CD14-positive monocyte (primary cell): ENCODE measurements at regions not wholly inside any gene's neighbourhood (a gene's known extent, or its start where the extent isn't known, plus 50 kb on each side); places are given as distances from the start of the nearest gene placed in this dataset.

Source experiments
- DNase-seq, 3 donors: peaks; one replicate each; pipeline ENCODE4 v3.0.0-alpha.2; 2011 to 2022
- H2AFZ ChIP-seq: 2 replicates; pipeline ENCODE4 v1.6.0; 2012; ENCODE audit warnings: mild to moderate bottlenecking, low read depth, low read length, inconsistent platforms; ENCODE audit not compliant: insufficient read depth, poor library complexity, severe bottlenecking
- H3K27ac ChIP-seq, 2 donors: 1 replicate in 1 of 2; 2 replicates in 1 of 2; pipeline ENCODE4 v1.5.1; 2012 to 2013; ENCODE audit warnings: low read length in 2 of 2, control low read depth in 1 of 2, inconsistent platforms in 1 of 2, low read depth in 1 of 2, mild to moderate bottlenecking in 1 of 2
- H3K27me3 ChIP-seq, 2 donors: one replicate each; pipeline versions ENCODE4 v1.6.0 to v1.6.1; 2011 to 2013; ENCODE audit warnings: low read length in 2 of 2; ENCODE audit not compliant: control insufficient read depth in 2 of 2, insufficient read depth in 2 of 2
- H3K36me3 ChIP-seq, 2 donors: replicated peaks in 1 of 2; 1 replicate in 1 of 2; 2 replicates in 1 of 2; pipeline versions ENCODE4 v1.5.1 to v1.6.1; 2012 to 2013; ENCODE audit warnings: low read length in 2 of 2, control low read depth in 1 of 2, inconsistent platforms in 1 of 2, mild to moderate bottlenecking in 1 of 2; ENCODE audit not compliant: insufficient read depth in 2 of 2, control insufficient read depth in 1 of 2
- H3K4me1 ChIP-seq, 2 donors: 1 replicate in 1 of 2; 2 replicates in 1 of 2; pipeline versions ENCODE4 v1.5.1 to v1.6.1; 2012 to 2013; ENCODE audit warnings: low read length in 2 of 2, control low read depth in 1 of 2, inconsistent platforms in 1 of 2, mild to moderate bottlenecking in 1 of 2, moderate library complexity in 1 of 2; ENCODE audit not compliant: insufficient read depth in 2 of 2, control insufficient read depth in 1 of 2
- H3K4me2 ChIP-seq: replicated peaks from 2 replicates; pipeline ENCODE3; 2012; ENCODE audit warnings: low read length, moderate library complexity, mild to moderate bottlenecking; ENCODE audit not compliant: poor library complexity, severe bottlenecking; ENCODE audit errors: extremely low read depth
- H3K4me3 ChIP-seq, 3 experiments: fragments of 200-600 bp in 1 of 3; sonication (generic) in 1 of 3; replicated peaks in 1 of 3; 1 replicate in 2 of 3; 2 replicates in 1 of 3; pipeline ENCODE4 v1.5.1; 2011 to 2013; ENCODE audit warnings: low read length in 3 of 3, mild to moderate bottlenecking in 3 of 3, control low read depth in 2 of 3, low read depth in 2 of 3, inconsistent platforms in 1 of 3, moderate library complexity in 1 of 3
- H3K79me2 ChIP-seq: 2 replicates; pipeline ENCODE4 v1.6.0; 2012; ENCODE audit warnings: mild to moderate bottlenecking, control low read depth, inconsistent platforms, low read length, moderate library complexity; ENCODE audit not compliant: insufficient read depth
- H3K9ac ChIP-seq: 2 replicates; pipeline ENCODE4 v1.6.0; 2017; ENCODE audit warnings: low read length, mild to moderate bottlenecking; ENCODE audit not compliant: insufficient read depth, poor library complexity, severe bottlenecking
- H3K9me3 ChIP-seq, 2 donors: replicated peaks in 1 of 2; 1 replicate in 1 of 2; 2 replicates in 1 of 2; pipeline versions ENCODE4 v1.5.1 to v1.6.1; 2012 to 2013; ENCODE audit warnings: low read length in 2 of 2, control low read depth in 1 of 2; ENCODE audit not compliant: control insufficient read depth in 1 of 2, insufficient read depth in 1 of 2
- H4K20me1 ChIP-seq: 2 replicates; pipeline ENCODE4 v1.6.0; 2012; ENCODE audit warnings: mild to moderate bottlenecking, low read length, control low read depth, moderate library complexity; ENCODE audit not compliant: insufficient read depth
- H3K27ac Mint-ChIP-seq, 7 donors: one replicate each; pipeline ENCODE4 v1.8.0; 2020; ENCODE audit warnings: mild to moderate bottlenecking in 7 of 7, mixed read lengths in 7 of 7, moderate library complexity in 6 of 7, inconsistent platforms in 2 of 7
- H3K27me3 Mint-ChIP-seq, 3 donors: one replicate each; pipeline ENCODE4 v1.8.0; 2021 to 2022; ENCODE audit warnings: low read depth in 3 of 3, mild to moderate bottlenecking in 3 of 3, mixed read lengths in 3 of 3, moderate library complexity in 3 of 3, inconsistent platforms in 1 of 3
- H3K36me3 Mint-ChIP-seq, 2 donors: one replicate each; pipeline ENCODE4 v1.8.0; 2020; ENCODE audit warnings: mixed read lengths in 2 of 2, inconsistent platforms in 1 of 2, mild to moderate bottlenecking in 1 of 2
- H3K4me1 Mint-ChIP-seq: one replicate; pipeline ENCODE4 v1.8.0; 2020; ENCODE audit warnings: mild to moderate bottlenecking, mixed read lengths
- H3K4me3 Mint-ChIP-seq, 2 donors: one replicate each; pipeline ENCODE4 v1.8.0; 2020; ENCODE audit warnings: mild to moderate bottlenecking in 2 of 2, mixed read lengths in 2 of 2, moderate library complexity in 1 of 2
- H3K9me3 Mint-ChIP-seq, 7 donors: one replicate each; pipeline ENCODE4 v1.8.0; 2020 to 2022; ENCODE audit warnings: mixed read lengths in 7 of 7, mild to moderate bottlenecking in 6 of 7, moderate library complexity in 6 of 7, inconsistent platforms in 2 of 7
- WGBS: methylation state at CpG from one replicate; pipeline ENCODE4 v1.1.5; 2013; ENCODE audit warnings: missing lambda C conversion rate; ENCODE audit not compliant: insufficient coverage; 5-methylcytosine and 5-hydroxymethylcytosine counted together
- intact Hi-C, 2 donors: fragments of 100-400 bp; cut with micrococcal nuclease; formaldehyde crosslinking; loops; one replicate each; pipeline versions ENCODE4 v1.15.0 to v1.15.1; 2023
- TF ChIP-seq, protein P1 (sequence below): fragments of 200-600 bp; IDR thresholded peaks from one replicate; pipeline ENCODE4 v1.8.0; 2022; ENCODE audit warnings: antibody characterized with exemption, mild to moderate bottlenecking

DNA sequence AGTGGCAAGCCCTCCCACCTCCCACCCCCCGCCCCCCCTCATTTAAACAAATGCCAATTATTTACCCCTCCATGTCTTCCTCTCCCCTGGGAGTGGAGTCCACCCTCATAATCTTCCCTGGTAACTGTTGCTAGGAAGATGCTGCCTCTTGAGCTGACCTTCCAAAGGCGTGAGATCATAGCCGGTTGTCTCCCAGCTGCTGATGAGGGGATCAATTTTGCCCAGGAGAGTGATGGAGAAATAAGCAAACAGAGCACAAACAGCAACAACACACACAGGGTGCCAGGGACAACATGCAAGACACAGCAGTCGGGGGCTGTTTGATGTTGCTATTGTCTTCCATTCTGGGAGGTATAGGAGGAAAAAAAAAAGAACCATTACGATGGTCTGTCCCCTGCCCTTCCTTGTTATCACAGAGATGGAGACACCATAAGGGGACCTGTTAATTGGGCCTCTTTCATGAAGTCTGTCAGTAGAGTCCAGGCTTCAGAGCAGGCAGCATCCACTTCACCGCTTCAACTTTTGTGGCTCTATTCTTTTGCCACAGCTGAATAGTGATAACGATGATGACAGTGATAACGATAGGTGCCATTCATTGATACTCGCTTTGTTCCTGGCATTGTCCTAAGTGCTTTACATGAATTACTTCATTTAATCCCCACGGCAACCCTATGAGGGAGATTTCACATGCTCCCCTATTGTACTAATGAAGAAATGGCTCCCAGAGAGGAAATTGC, 76.9 kb upstream of the RGMA start:
- Mint-ChIP-seq H3K9me3 (peaks cover 0 to 4% (median 0%) of the 10 kb centered on the region in 7 donors), H3K27me3 (peaks cover 10 to 26% (median 14%) of the 10 kb centered on the region in 3 donors), H3K36me3 (no peaks in the 10 kb centered on the region), H3K4me1 (no peaks in the 10 kb centered on the region), H3K27ac (no peak overlapping the region), H3K4me3 (no peak overlapping the region)
- no peak for DNase-seq
- H3K79me2 ChIP-seq: no peaks in the 10 kb centered on the region
- no peaks in the 10 kb centered on the region for H4K20me1 ChIP-seq
- H3K27ac ChIP-seq: no peak overlapping the region
- no peaks in the 10 kb centered on the region for H3K27me3 ChIP-seq
- no CpG with 5 or more reads among the region's 10 CpGs for WGBS
- TF ChIP-seq, protein P1, sequence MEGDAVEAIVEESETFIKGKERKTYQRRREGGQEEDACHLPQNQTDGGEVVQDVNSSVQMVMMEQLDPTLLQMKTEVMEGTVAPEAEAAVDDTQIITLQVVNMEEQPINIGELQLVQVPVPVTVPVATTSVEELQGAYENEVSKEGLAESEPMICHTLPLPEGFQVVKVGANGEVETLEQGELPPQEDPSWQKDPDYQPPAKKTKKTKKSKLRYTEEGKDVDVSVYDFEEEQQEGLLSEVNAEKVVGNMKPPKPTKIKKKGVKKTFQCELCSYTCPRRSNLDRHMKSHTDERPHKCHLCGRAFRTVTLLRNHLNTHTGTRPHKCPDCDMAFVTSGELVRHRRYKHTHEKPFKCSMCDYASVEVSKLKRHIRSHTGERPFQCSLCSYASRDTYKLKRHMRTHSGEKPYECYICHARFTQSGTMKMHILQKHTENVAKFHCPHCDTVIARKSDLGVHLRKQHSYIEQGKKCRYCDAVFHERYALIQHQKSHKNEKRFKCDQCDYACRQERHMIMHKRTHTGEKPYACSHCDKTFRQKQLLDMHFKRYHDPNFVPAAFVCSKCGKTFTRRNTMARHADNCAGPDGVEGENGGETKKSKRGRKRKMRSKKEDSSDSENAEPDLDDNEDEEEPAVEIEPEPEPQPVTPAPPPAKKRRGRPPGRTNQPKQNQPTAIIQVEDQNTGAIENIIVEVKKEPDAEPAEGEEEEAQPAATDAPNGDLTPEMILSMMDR: no peak
- intact Hi-C loops: no loop called here
- H3K36me3 ChIP-seq: no peaks in the 10 kb centered on the region
- no peak overlapping the region for H3K4me2 ChIP-seq
- no peak overlapping the region for H3K4me3 ChIP-seq
- H3K4me1 ChIP-seq: no peaks in the 10 kb centered on the region
- no peak overlapping the region for H3K9ac ChIP-seq
- H2AFZ ChIP-seq: no peak overlapping the region
- no peaks in the 10 kb centered on the region for H3K9me3 ChIP-seq

DNA sequence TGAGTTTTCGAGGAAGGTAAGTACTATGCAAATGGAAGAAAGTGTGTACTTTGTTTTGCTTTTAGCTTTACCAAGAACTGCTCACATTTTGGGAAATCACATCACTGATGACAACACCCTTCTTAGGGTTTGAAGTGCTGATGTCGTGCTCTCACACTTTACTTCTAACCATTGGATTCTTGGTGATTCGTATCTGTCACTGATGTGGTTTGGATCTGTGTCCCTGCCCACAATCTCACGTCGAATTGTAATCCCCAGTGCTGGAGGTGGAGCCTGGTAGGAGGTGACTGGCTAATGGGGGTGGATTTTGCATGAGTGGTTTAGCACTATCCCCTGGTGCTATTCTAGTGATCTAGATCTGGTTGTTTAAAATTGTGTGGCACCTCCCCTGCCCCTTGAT, 75.4 kb upstream of the RGMA start:
- Mint-ChIP-seq H3K27me3 (peaks cover 10 to 17% (median 14%) of the 10 kb centered on the region in 3 donors), H3K36me3 (no peaks in the 10 kb centered on the region), H3K4me3 (no peak overlapping the region), H3K9me3 (peaks cover 0 to 4% (median 0%) of the 10 kb centered on the region in 7 donors), H3K27ac (peak overlapping the region in 1 of 7 donors; percentile 6), H3K4me1 (no peaks in the 10 kb centered on the region)
- Histone ChIP-seq H3K79me2 (no peaks in the 10 kb centered on the region), H3K4me2 (no peak overlapping the region), H4K20me1 (no peaks in the 10 kb centered on the region), H3K4me3 (no peak overlapping the region), H3K9me3 (no peaks in the 10 kb centered on the region), H3K27ac (no peak overlapping the region), H3K9ac (no peak overlapping the region), H3K36me3 (no peaks in the 10 kb centered on the region), H3K4me1 (no peaks in the 10 kb centered on the region), H2AFZ (no peak overlapping the region), H3K27me3 (no peaks in the 10 kb centered on the region)
- TF ChIP-seq, protein P1: no peak
- WGBS: 60% methylated on average over 1 of the region's 5 CpGs
- DNase-seq: no peak
- intact Hi-C loops: no loop called here
